ENCODE measurements at regions not wholly inside any gene's neighbourhood (a gene's known extent, or its start where the extent isn't known, plus 50 kb on each side); places are given as distances from the start of the nearest gene placed in this dataset.

- TF ChIP-seq EZH2 (IDR thresholded peaks at IDR 0.05; ENCODE audit: borderline replicate concordance, low read depth, low read length, severe bottlenecking) (no peak), CTCF (IDR thresholded peaks at IDR 0.05; ENCODE audit: borderline replicate concordance, extremely low read depth, low read length, poor library complexity, severe bottlenecking) (no peak)
These were observed 1635.4 kb upstream of the SLC10A2 start for GRCh38 chr13:104701591-104701990.
